OCI-LY7 (cell line): ENCODE measurements at regions not wholly inside any gene's neighbourhood (a gene's known extent, or its start where the extent isn't known, plus 50 kb on each side); places are given as distances from the start of the nearest gene placed in this dataset.

Experiments
- CTCF ChIP-seq: fragments of 200-600 bp; sonication (generic); conservative IDR thresholded peaks from 2 replicates; pipeline ENCODE4 v1.5.1; 2014; ENCODE audit warnings: mild to moderate bottlenecking, antibody characterized with exemption, low read length, moderate library complexity, mixed read lengths
- EZH2phosphoT487 ChIP-seq: fragments of 200-600 bp; sonication (generic); IDR thresholded peaks from 2 replicates; pipeline ENCODE4 v1.6.1; 2018; ENCODE audit warnings: low read depth, borderline replicate concordance, mild to moderate bottlenecking, mixed run types, antibody characterized with exemption, low read length, moderate library complexity, mixed read lengths

DNA sequence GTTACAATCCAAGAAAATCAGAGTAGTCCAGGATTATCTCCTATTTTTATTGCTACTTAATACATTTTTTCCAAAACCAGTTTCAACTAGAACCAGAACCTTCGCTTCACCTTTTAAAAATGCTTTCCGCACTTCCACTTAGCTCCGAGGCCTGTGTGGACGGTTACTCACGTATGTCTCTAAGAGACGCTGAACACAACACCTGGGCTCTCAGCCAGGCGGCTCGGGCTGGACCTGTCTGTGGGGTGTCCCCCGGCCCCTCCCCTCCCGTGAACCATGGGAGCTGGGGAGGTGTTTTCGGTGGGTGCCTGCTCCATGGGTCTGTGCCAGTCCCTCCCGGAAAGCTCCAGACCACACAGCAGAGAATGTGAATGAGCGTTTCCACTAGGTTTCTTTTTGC lies 223.8 kb downstream of the GLI2 start:
- TF ChIP-seq CTCF (no peak), EZH2phosphoT487 (no peak)
